DMS 273 treated with DMSO at 0.1 percent for 48 hours (cell line): ENCODE measurements at regions not wholly inside any gene's neighbourhood (a gene's known extent, or its start where the extent isn't known, plus 50 kb on each side); places are given as distances from the start of the nearest gene placed in this dataset.
"Not testable (repeated sequence)": the region's sequence is repeated elsewhere in the genome, so short reads cannot be mapped to it uniquely, and the experiment has no call there.

Experiments
- DNase-seq: peaks from one replicate; lab custom pipeline; 2025; lab: John Stamatoyannopoulos, UW

DNA sequence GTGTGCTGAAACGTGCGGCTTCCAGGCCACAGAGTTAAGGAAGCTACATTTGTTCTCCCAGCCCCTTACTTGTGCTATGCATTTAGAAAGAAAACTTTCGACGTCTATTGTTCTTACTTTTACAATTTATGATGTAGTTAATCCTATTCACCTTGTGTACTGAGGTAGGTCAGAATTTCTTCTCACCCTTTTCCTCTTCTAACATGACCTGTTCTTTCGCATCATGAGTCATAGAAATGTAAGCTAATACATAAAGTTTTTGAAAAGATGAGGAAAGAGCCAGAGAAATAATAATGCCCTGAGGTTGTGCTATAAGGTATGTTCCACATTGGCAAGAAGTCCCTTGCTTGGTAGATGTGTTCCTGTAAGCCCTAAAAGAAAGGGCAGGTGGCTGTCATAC, 298.3 kb downstream of the TRIML1 start:
- no peak for DNase-seq

GRCh38 chr4:188438391-188438824, 299.2 kb downstream of the TRIML1 start:
- not testable (repeated sequence) for DNase-seq

- no peak for DNase-seq
These were observed 300.5 kb downstream of the TRIML1 start for GRCh38 chr4:188439641-188440311.

GRCh38 chr4:188444500-188444899, 305.3 kb downstream of the TRIML1 start:
- no peak for DNase-seq

- not testable (repeated sequence) for DNase-seq
These were observed 309.8 kb downstream of the TRIML1 start for GRCh38 chr4:188448996-188449395.

- no peak for DNase-seq
These were observed 311.3 kb downstream of the TRIML1 start for GRCh38 chr4:188450571-188450970.

GRCh38 chr4:188452097-188452496, 312.9 kb downstream of the TRIML1 start:
- no peak for DNase-seq

DNA sequence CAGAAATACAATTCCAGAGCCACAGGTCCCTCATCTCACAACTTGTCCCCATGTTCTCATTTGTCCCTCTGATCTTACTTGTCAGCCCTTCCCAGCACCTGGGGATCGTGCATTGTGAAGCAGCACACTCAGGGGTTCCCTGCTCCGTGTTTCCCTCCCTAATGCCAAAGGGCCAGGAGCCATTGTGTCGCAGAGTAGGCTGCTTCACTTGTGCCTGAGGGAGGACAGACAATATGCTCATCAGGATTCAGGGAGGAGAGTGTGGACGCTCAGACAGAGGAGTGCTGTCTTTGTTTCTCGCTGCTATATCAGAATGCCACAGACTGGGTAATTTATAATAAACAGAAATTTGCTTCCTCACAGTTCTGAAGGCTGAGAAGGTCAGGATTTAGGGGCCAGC, 315.3 kb downstream of the TRIML1 start:
- DNase-seq, result no peak

GRCh38 chr4:188455062-188455752, 316.0 kb downstream of the TRIML1 start:
- no peak for DNase-seq

DNA sequence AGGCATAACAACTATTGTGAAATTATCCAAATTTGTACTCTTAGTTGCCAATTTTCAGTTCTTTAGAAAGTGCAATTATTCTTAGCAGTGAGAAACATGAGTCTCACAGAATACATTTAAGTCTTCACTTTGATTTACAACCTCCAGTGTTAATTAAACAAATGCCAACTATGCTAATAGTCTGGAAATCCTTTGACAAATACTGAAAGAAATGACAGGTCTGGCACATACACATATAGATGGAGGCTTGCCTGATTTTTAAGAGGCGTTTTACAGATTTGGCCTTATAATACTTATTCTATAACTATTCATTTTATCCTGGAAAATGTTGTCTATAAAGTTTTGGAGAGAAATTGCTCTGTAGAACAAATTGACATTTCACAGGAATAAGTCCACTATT, 320.1 kb downstream of the TRIML1 start:
- DNase-seq, result no peak

- DNase-seq, result no peak
These were observed 324.7 kb downstream of the TRIML1 start for GRCh38 chr4:188463909-188464308.

DNA sequence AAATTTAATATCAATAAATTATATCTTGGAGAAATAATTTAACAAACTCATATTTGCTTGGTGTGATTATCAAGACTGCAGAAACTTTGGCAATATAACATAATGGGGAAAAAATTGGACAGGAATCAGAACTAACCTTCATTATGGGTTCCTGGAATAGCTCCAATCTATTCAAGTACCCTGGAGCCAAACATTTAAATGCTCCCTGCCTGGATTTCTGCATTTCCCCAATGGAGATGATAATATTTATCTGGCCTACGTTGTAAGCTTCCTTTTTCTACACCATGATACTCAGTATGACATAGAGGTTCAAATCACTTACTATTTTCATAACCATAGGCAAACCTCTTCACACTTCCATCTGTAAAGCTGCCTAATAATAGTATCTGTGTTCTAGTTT, 326.8 kb downstream of the TRIML1 start:
- DNase-seq, result no peak

DNA sequence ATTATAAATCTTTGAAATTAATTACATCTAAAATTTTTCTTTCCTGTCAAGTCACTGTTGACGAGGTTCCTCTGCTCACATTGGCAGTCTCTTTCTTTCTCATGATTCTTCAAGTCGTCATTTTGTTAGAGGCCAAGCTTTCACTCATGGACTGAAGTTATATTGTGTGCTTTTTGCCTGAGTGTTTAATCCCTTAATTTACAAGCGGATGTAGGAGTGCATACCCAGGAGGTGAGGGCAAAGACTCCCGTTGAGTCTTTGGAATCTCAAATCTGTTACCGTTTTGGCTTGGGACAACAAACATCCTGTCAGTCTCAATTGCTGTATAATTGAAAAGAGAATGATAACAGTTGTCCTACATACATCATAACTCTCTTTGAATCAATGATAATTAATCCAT, 345.0 kb downstream of the TRIML1 start:
- no peak for DNase-seq

GRCh38 chr4:188485906-188486305, 346.7 kb downstream of the TRIML1 start:
- DNase-seq, result no peak

DNA sequence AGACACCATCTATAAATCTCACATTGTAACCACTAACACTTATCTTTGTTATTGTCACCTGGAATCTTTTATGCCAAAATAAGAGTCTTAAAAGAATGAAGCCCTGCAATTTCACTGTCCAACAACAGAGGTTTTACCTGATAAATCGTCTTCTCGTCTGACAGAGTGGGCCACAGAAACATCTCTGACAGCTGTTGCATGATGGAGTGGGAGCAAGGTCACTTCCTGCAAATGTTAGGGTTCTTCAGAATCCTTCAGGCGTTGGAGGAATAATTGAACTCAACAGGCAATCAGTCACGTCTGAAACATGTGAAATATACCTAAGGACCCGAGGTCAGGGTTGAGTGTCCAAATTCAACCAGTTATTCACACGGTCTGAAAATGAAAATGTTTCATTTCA, 353.6 kb downstream of the TRIML1 start:
- no peak for DNase-seq

DNA sequence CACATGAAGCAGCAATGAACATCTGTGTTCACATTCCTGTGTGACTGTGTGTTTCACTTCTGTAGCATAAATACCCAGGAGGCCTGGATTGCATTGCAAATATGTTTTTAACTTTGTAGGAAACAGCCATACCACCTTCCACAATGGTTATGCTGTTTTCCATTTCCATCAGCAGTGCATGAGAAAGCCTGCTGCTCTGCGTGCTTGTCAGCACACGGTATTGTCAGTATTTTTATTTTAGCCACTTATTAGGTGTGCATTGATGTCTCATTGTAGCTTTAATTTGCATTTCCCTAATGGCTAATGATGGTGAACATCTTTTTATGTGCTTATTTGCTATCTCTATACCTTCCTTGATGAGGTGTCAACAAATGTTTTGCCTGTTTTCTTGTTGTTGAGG, 355.9 kb downstream of the TRIML1 start:
- no peak for DNase-seq

DNA sequence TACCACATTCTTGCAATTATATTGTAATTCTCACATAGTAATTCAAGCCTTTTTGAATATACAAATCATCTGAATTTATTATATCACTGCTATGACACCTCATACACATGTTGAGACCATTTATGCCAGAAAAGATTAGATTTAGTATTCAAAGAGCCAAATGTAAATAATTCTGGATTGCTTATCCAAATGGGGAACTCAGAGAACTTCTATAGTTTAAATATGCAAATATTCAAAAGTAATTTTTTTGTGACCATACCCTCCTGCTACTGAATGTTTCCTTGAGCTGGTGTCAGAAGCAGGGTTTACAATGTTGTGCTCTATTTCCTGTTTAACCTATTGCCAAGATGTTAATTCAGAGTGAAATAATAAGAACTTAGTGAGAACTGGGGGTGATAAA, 372.2 kb downstream of the TRIML1 start:
- no peak for DNase-seq

DNA sequence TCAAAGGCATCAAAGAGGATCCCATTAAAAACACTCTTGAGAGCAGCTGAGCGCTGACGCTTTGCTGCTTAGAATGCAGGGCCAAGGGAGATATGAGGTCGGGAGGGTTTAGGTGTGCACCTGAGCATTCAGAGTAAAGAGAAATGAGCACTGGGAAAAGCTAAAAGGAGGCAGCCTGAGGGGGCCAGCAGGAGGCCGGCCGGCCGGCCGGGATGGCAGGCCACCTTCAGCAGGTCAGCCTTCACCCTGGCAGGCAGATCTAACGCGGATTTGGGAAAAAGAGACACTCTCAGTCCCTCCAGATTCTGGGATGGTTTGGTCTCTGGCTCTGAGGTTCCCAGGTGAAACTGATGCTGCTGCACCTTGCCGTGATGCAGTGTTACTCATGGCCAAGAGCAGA, 393.5 kb downstream of the TRIML1 start:
- no peak for DNase-seq

DNA sequence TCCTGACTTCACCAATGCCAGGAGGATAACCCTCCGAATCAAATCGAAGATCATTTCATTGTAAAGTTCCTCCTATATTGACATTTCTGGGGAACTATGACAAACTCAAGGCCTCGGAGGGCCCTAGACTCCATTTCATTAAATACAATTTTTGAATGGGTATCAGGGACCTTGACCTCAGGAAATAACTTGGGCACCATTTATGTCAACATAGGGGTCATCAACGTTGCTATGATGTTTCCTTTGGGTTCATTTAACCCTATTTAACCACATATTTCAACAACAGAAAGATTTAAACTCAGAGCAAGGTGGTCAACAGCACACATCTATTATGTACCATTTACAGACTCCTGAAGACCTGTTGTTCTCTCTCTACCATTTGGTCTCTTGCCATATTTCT, 395.1 kb downstream of the TRIML1 start:
- DNase-seq, result no peak

- no peak for DNase-seq
These were observed 395.7 kb downstream of the TRIML1 start for GRCh38 chr4:188534917-188535316.

DNA sequence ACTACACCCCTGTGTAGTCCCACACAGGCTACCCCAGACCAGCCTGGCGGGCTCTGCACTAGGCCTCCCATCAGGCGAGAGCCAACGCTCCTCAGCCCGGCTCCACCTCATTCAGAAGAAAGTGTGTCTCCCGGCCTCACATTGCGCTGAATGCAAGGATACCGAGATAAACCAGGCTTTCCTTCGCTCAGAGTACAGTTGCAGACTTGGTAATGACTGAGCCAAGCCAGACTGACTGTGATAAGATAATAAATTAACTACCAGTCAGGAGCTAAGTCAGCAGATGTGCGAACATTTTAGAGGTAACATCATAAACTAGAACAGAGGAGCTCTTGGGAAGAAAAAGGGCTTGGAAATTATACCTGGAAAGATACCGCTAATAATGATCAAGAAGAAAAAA, 397.6 kb downstream of the TRIML1 start:
- DNase-seq, result no peak

DNA sequence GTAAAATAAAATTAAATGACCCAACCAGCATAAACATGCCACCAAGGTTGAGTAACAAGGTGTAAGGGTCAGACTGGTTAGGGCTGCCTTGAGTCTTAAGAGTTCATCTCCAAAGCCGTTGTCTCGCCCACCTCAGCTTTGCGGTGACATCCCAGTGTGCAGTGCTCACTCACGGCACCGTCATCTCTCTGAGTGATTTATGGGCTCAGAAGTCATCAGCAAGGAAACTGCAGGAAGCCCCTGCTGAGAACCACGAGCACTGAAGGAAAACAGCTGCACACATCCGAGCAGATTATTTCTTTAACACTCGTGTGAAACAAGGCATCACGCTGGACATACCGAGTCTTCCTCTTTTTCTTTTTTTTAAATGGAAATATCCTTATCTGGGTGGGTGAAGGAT, 411.1 kb downstream of the TRIML1 start:
- DNase-seq, result no peak

DNA sequence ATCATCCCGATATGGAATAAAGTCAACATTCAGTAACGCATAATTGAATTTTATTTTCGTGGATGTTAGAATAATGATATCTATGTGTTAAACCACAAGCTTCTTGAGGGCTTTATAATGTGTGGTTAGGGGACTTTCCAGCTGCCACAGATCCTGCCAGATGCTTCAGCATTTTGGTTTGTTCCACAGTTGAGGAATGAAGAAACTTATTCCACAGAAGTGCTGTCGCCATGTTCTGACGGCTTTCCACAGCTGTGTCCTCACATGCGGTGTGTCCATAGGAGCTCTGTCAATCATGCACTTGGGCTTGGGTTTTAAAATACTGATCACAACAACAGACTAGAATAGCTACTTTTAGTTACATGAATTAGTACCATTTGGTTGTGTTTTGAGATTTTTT, 411.9 kb downstream of the TRIML1 start:
- no peak for DNase-seq

DNA sequence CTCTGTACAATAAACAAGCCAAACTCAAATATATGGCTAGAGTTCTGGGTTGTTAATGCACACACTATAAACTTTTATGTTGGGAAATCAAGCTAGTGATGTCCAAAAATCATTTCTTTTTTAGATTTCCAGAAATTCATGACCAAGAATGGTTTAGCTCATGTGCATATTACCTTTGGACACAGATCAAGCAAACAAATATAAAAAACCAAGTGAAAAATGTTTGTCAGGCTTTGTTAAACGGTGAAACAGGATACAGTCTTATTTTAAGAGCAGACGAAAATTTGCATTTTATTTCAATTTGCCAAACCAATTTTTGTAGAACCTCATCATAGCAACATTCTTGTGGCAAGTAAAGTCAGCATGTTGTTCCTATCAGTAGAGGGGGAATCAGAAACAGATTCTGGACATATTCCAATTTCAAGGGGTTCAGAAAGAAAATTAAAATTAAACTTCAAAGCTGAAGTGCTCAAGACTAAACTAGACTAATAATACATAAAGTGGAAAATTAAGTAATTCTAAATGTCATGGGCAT, 413.6 kb downstream of the TRIML1 start:
- no peak for DNase-seq
